Activated CD8-positive, alpha-beta T cell treated with anti-CD3 and anti-CD28 coated beads for 36 hours (primary cell): ENCODE measurements at regions not wholly inside any gene's neighbourhood (a gene's known extent, or its start where the extent isn't known, plus 50 kb on each side); places are given as distances from the start of the nearest gene placed in this dataset.

Experiments
- ATAC-seq: fragments of 200-7000 bp; cut with Tn5 transposase; one replicate; pipeline ENCODE4 v1.10.0; 2021; ENCODE audit warnings: mild to moderate bottlenecking, moderate library complexity
- CTCF ChIA-PET: fragments of 350-600 bp; sonication (Branson Sonifier 250); formaldehyde crosslinking; loops from one replicate; lab custom pipeline; 2021; ENCODE audit warnings: antibody characterized with exemption; lab: Charles Lee
- POLR2A ChIA-PET: fragments of 350-600 bp; sonication (Branson Sonifier 250); formaldehyde crosslinking; loops from one replicate; lab custom pipeline; 2021; ENCODE audit warnings: antibody characterized with exemption; lab: Charles Lee
- DNase-seq: peaks from one replicate; pipeline ENCODE4 v3.0.0-alpha.2; 2020
- H3K27ac Mint-ChIP-seq: one replicate; pipeline ENCODE4 v1.8.0; 2021; ENCODE audit warnings: mild to moderate bottlenecking, mixed read lengths
- H3K27me3 Mint-ChIP-seq: one replicate; pipeline ENCODE4 v1.8.0; 2021; ENCODE audit warnings: mixed read lengths
- H3K36me3 Mint-ChIP-seq: one replicate; pipeline ENCODE4 v1.8.0; 2021; ENCODE audit warnings: low read depth, mixed read lengths
- H3K4me1 Mint-ChIP-seq: one replicate; pipeline ENCODE4 v1.8.0; 2021; ENCODE audit warnings: low read depth, mixed read lengths
- H3K4me3 Mint-ChIP-seq: one replicate; pipeline ENCODE4 v1.8.0; 2021; ENCODE audit warnings: mild to moderate bottlenecking, moderate library complexity, mixed read lengths
- H3K9me3 Mint-ChIP-seq: one replicate; pipeline ENCODE4 v1.8.0; 2021; ENCODE audit warnings: mixed read lengths
- CTCF ChIP-seq: fragments of 200-600 bp; IDR thresholded peaks from one replicate; pipeline ENCODE4 v1.8.0; 2022; ENCODE audit warnings: antibody characterized with exemption, mild to moderate bottlenecking
- intact Hi-C: fragments of 100-400 bp; cut with micrococcal nuclease; formaldehyde crosslinking; loops from one replicate; pipeline ENCODE4 v1.10.0; 2022

- Mint-ChIP-seq H3K36me3 (no peaks in the 10 kb centered on the region), H3K9me3 (no peaks in the 10 kb centered on the region), H3K4me1 (no peaks in the 10 kb centered on the region), H3K27me3 (peaks cover 3% of the 10 kb centered on the region), H3K27ac (no peak overlapping the region), H3K4me3 (no peak overlapping the region)
- intact Hi-C loops, result no loop called here
- ATAC-seq (no peak), DNase-seq (no peak)
- POLR2A ChIA-PET, result no interaction called here
- CTCF ChIA-PET, result no interaction called here
- TF ChIP-seq CTCF, result no peak
Observed at GRCh38 chr12:32947206-32948067, 50.9 kb upstream of the PKP2 start.

- no peaks in the 10 kb centered on the region for H3K9me3 Mint-ChIP-seq
- intact Hi-C loops, result no loop called here
- CTCF ChIA-PET, result no interaction called here
- H3K27me3 Mint-ChIP-seq, result peaks cover 3% of the 10 kb centered on the region
- H3K4me1 Mint-ChIP-seq, result no peaks in the 10 kb centered on the region
- H3K36me3 Mint-ChIP-seq, result no peaks in the 10 kb centered on the region
- no peak overlapping the region for H3K4me3 Mint-ChIP-seq
- TF ChIP-seq CTCF, result no peak
- DNase-seq (no peak), ATAC-seq (no peak)
- no peak overlapping the region for H3K27ac Mint-ChIP-seq
- POLR2A ChIA-PET, result no interaction called here
Observed at GRCh38 chr12:32946504-32947131, 50.0 kb upstream of the PKP2 start.
